Endothelial cell of hepatic sinusoid (primary cell): ENCODE measurements at regions not wholly inside any gene's neighbourhood (a gene's known extent, or its start where the extent isn't known, plus 50 kb on each side); places are given as distances from the start of the nearest gene placed in this dataset.
"Not testable (repeated sequence)": the region's sequence is repeated elsewhere in the genome, so short reads cannot be mapped to it uniquely, and the experiment has no call there.

Source experiments
- in situ Hi-C: cut with HindIII; loops from 2 replicates; pipeline ENCODE4 v1.10.0; 2017; ENCODE audit warnings: low sequenced_read_pairs

- in situ Hi-C loops = no loop called here
Measured at GRCh38 chr9:87390361-87390760, 107.3 kb upstream of the DAPK1 start.

GRCh38 chr9:87392086-87392485, 105.6 kb upstream of the DAPK1 start:
- in situ Hi-C loops = no loop called here

GRCh38 chr9:87393706-87394230, 103.9 kb upstream of the DAPK1 start:
- in situ Hi-C loops = no loop called here

- in situ Hi-C loops = no loop called here
Measured at GRCh38 chr9:87395804-87396479, 101.7 kb upstream of the DAPK1 start.

GRCh38 chr9:87401681-87402080, 96.0 kb upstream of the DAPK1 start:
- in situ Hi-C loops = no loop called here

- in situ Hi-C loops = no loop called here
Measured at GRCh38 chr9:87402537-87402936, 95.1 kb upstream of the DAPK1 start.

GRCh38 chr9:87405677-87406542, 91.8 kb upstream of the DAPK1 start:
- in situ Hi-C loops = no loop called here

- in situ Hi-C loops = no loop called here
Measured at GRCh38 chr9:87406543-87407166, 91.0 kb upstream of the DAPK1 start.

GRCh38 chr9:87410047-87411005, 87.3 kb upstream of the DAPK1 start:
- in situ Hi-C loops = not testable (repeated sequence)

GRCh38 chr9:87420884-87421283, 76.8 kb upstream of the DAPK1 start:
- in situ Hi-C loops = no loop called here

- in situ Hi-C loops = no loop called here
Measured at GRCh38 chr9:87421734-87422133, 75.9 kb upstream of the DAPK1 start.

- in situ Hi-C loops = no loop called here
Measured at GRCh38 chr9:87422999-87423398, 74.7 kb upstream of the DAPK1 start.

GRCh38 chr9:87423885-87424284, 73.8 kb upstream of the DAPK1 start:
- in situ Hi-C loops = not testable (repeated sequence)

- in situ Hi-C loops = no loop called here
Measured at GRCh38 chr9:87425202-87425601, 72.5 kb upstream of the DAPK1 start.

GRCh38 chr9:87427851-87428506, 69.7 kb upstream of the DAPK1 start:
- in situ Hi-C loops = no loop called here

GRCh38 chr9:87428659-87429058, 69.0 kb upstream of the DAPK1 start:
- in situ Hi-C loops = no loop called here

GRCh38 chr9:87431837-87432236, 65.8 kb upstream of the DAPK1 start:
- in situ Hi-C loops = loop anchor here (5.0 kb wide), 1 partner anchor 80 kb away; no protein-coding TSS in a partner anchor

GRCh38 chr9:87433853-87434252, 63.8 kb upstream of the DAPK1 start:
- in situ Hi-C loops = loop anchor here (5.0 kb wide), 1 partner anchor 78 kb away; no protein-coding TSS in a partner anchor

- in situ Hi-C loops = loop anchor here (5.0 kb wide), 1 partner anchor 78 kb away; no protein-coding TSS in a partner anchor
Measured at GRCh38 chr9:87434366-87434765, 63.3 kb upstream of the DAPK1 start.
